Tibial nerve (tissue), 4 donors: ENCODE measurements at regions not wholly inside any gene's neighbourhood (a gene's known extent, or its start where the extent isn't known, plus 50 kb on each side); places are given as distances from the start of the nearest gene placed in this dataset.

Experiments
- DNase-seq, 2 donors: peaks; one replicate each; pipeline ENCODE4 v3.0.0-alpha.2; 2019; ENCODE audit warnings: low spot score in 2 of 2
- H3K27ac ChIP-seq, 4 donors: fragments of 200-600 bp; sonication (generic) in 3 of 4; one replicate each; pipeline ENCODE4 v1.5.1; 2017 to 2019; ENCODE audit warnings: mild to moderate bottlenecking in 1 of 4
- H3K27me3 ChIP-seq, 2 donors: fragments of 200-600 bp; sonication (generic) in 1 of 2; one replicate each; pipeline versions ENCODE4 v1.5.1 to v1.6.0; 2017 to 2019
- H3K36me3 ChIP-seq, 3 donors: fragments of 200-600 bp; sonication (generic); one replicate each; pipeline ENCODE4 v1.5.1; 2018 to 2019
- H3K4me1 ChIP-seq, 4 donors: fragments of 200-600 bp; sonication (generic) in 3 of 4; one replicate each; pipeline ENCODE4 v1.5.1; 2017 to 2019
- H3K4me3 ChIP-seq, 4 donors: fragments of 200-600 bp; sonication (generic) in 3 of 4; one replicate each; pipeline ENCODE4 v1.5.1; 2017 to 2019; ENCODE audit warnings: mild to moderate bottlenecking in 1 of 4, moderate library complexity in 1 of 4
- H3K9me3 ChIP-seq, 4 donors: fragments of 200-600 bp; sonication (generic) in 3 of 4; one replicate each; pipeline ENCODE4 v1.5.1; 2017 to 2019
- EP300 ChIP-seq, 2 donors: sonication (generic); formaldehyde crosslinking; IDR thresholded peaks; one replicate each; pipeline ENCODE4 v1.6.1; 2017; ENCODE audit warnings: antibody characterized with exemption in 2 of 2, mild to moderate bottlenecking in 1 of 2
- POLR2A ChIP-seq, 2 donors: fragments of 450-650 bp; IDR thresholded peaks; one replicate each; pipeline ENCODE4 v1.6.1; 2017; ENCODE audit warnings: antibody characterized with exemption in 2 of 2, mild to moderate bottlenecking in 2 of 2, moderate library complexity in 2 of 2
- WGBS, 2 donors: methylation state at CpG; one replicate each; pipeline ENCODE4 v1.1.5; 2018; 5-methylcytosine and 5-hydroxymethylcytosine counted together
- TF ChIP-seq, protein P1 (sequence below), 5 experiments: fragments of 200-600 bp in 3 of 5; fragments of 450-650 bp in 2 of 5; sonication (generic) in 3 of 5; IDR thresholded peaks; one replicate each; pipeline ENCODE4 v1.5.1; 2016 to 2019; ENCODE audit warnings: antibody characterized with exemption in 5 of 5, mild to moderate bottlenecking in 3 of 5, moderate library complexity in 2 of 5

DNA sequence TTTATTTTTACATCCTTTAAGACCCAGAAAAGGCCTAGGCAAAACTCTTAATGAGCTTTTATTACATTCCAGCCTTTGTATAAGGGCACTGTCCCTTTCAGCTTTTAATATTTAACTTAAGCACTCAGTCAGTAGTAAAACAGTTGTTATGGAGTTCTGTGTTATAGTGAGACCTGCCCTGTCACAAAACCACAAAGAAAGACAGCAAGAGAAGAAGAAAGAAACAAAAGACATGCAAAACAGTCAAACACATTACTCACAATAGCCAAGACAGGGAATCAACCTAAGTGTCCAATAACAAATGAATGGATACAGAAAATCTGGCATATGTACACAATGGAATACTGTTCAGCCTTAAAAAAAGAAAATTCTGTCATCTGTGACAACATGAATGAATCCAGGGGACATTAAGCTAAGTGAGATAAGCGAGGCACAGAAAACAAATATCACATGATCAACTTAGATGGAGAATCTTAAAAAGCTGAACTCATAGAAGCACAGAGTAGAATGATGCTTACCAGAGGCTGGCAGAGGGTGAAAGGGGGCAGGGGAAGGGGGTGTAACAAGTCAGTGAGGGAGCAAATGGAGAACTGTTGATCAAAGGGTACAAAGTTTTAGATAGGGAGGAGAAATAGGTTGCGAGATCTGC lies 63.8 kb upstream of the CCNG1 start:
- Histone ChIP-seq H3K36me3 (no peaks in the 10 kb centered on the region), H3K27me3 (no peaks in the 10 kb centered on the region), H3K9me3 (peaks cover 0 to 8% (median 0%) of the 10 kb centered on the region in 4 donors), H3K4me1 (no peaks in the 10 kb centered on the region), H3K4me3 (no peak overlapping the region), H3K27ac (no peak overlapping the region)
- 56 to 62% methylated on average over 2 of the region's 2 CpGs for whole genome bisulfite sequencing, 2 donors
- DNase-seq = no peak
- TF ChIP-seq, protein P1, sequence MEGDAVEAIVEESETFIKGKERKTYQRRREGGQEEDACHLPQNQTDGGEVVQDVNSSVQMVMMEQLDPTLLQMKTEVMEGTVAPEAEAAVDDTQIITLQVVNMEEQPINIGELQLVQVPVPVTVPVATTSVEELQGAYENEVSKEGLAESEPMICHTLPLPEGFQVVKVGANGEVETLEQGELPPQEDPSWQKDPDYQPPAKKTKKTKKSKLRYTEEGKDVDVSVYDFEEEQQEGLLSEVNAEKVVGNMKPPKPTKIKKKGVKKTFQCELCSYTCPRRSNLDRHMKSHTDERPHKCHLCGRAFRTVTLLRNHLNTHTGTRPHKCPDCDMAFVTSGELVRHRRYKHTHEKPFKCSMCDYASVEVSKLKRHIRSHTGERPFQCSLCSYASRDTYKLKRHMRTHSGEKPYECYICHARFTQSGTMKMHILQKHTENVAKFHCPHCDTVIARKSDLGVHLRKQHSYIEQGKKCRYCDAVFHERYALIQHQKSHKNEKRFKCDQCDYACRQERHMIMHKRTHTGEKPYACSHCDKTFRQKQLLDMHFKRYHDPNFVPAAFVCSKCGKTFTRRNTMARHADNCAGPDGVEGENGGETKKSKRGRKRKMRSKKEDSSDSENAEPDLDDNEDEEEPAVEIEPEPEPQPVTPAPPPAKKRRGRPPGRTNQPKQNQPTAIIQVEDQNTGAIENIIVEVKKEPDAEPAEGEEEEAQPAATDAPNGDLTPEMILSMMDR (IDR thresholded peaks at IDR 0.05) = no peak
- TF ChIP-seq EP300 (IDR thresholded peaks at IDR 0.05) (no peak), POLR2A (IDR thresholded peaks at IDR 0.05) (no peak)

DNA sequence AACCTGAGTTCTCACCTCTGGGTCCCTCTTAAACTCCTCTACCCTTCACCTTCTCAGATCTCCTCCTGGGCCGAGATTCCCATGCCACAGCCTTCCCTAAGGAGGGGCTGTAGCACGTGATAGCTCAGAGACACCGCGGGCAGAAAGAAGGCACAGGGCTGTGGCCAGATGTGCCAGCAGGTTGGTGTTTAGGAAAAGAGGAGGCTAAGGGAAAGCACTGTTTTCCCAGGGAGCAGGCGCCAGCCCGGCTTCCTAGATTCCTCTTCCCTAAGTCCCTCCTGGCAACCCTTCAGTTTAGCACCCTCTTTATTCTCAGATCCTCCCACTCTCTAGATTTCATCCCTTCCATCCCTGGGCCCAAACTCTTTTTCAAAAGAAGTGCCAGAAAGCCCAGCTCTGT lies 59.4 kb upstream of the CCNG1 start:
- H3K27ac ChIP-seq = no peak overlapping the region
- TF ChIP-seq POLR2A (IDR thresholded peaks at IDR 0.05) (no peak), EP300 (IDR thresholded peaks at IDR 0.05) (no peak)
- TF ChIP-seq, protein P1 (IDR thresholded peaks at IDR 0.05) = no peak
- no peaks in the 10 kb centered on the region for H3K9me3 ChIP-seq
- H3K27me3 ChIP-seq = no peaks in the 10 kb centered on the region
- no peak for DNase-seq
- H3K36me3 ChIP-seq = no peaks in the 10 kb centered on the region
- 81 to 86% methylated on average over 6 of the region's 6 CpGs for WGBS, 2 donors
- no peak overlapping the region for H3K4me3 ChIP-seq
- H3K4me1 ChIP-seq = peaks cover 0 to 13% (median 0%) of the 10 kb centered on the region in 4 donors

DNA sequence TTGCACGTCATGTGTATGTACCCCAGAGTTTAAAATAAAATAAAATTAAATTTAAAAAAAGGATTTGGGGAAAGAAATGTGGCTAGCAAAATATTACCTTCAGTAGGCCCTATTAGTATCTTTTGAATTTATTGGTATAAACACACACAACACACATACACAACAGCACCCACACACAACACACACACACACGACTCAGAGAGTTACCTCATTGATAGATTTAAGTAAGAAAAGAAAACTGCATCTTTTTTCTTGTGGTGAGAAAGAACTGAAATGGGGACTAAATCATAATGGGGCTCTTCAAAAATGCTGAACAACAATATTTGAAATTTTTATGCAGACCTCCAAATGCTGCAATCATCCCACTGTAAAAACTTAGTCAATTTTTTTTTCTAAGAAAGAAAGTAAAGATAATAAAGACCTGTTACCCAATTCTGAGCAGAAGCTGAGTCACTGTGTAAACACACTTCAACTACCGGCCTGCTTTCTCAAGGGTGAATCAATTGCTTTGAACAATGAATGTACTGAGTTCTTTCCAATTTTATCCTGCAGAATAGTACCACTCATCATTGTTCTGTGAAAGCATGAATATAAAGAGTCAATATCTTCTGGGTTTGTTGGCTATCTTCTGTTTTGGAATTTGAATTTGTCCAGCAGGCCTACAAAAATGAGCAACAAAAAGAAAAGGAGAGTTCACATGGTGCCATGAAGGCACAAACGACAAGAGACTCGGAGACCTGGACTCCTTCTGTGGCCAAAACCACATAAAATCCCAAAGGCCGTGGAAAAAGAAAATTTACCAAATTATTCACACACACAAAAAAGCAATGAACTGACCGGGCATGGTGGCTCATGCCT lies 57.9 kb upstream of the CCNG1 start:
- no peak for DNase-seq

DNA sequence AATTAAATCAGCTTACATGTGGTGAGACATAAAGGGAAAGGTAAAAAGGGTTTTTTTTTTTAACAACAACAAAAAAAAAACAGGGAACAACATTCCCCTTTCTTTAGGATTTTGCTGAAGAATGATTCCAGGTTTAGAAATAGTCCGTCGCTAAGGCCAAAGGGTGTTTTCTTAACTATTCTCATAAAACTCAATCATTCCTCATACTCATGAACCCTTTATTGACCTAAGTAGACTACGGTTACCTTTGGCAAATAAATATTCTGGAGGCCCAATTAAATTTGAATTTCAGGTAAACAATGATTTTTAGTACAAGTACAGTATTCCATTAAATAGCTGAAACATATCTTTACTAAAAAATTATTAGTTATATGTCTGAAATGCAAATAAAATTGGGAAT lies 55.6 kb upstream of the CCNG1 start:
- Histone ChIP-seq H3K4me3 (no peak overlapping the region), H3K36me3 (no peaks in the 10 kb centered on the region), H3K27me3 (no peaks in the 10 kb centered on the region), H3K27ac (no peak overlapping the region), H3K4me1 (peaks cover 0 to 27% (median 2%) of the 10 kb centered on the region in 4 donors), H3K9me3 (no peaks in the 10 kb centered on the region)
- WGBS, 2 donors = 81 to 83% methylated on average over 3 of the region's 3 CpGs
- TF ChIP-seq EP300 (IDR thresholded peaks at IDR 0.05) = no peak
- no peak for TF ChIP-seq POLR2A (IDR thresholded peaks at IDR 0.05)
- TF ChIP-seq, protein P1 (IDR thresholded peaks at IDR 0.05) = no peak
- DNase-seq = no peak

More for the DNA sequence above, 57.9 kb upstream of the CCNG1 start:
- Histone ChIP-seq H3K27ac (no peak overlapping the region), H3K4me3 (no peak overlapping the region), H3K36me3 (no peaks in the 10 kb centered on the region), H3K9me3 (no peaks in the 10 kb centered on the region), H3K4me1 (peaks cover 0 to 15% (median 0%) of the 10 kb centered on the region in 4 donors), H3K27me3 (no peaks in the 10 kb centered on the region)
- TF ChIP-seq POLR2A (IDR thresholded peaks at IDR 0.05) (no peak), EP300 (IDR thresholded peaks at IDR 0.05) (no peak)
- TF ChIP-seq, protein P1 (IDR thresholded peaks at IDR 0.05) = no peak
- WGBS, 2 donors = 45 to 51% methylated on average over 7 of the region's 7 CpGs

DNA sequence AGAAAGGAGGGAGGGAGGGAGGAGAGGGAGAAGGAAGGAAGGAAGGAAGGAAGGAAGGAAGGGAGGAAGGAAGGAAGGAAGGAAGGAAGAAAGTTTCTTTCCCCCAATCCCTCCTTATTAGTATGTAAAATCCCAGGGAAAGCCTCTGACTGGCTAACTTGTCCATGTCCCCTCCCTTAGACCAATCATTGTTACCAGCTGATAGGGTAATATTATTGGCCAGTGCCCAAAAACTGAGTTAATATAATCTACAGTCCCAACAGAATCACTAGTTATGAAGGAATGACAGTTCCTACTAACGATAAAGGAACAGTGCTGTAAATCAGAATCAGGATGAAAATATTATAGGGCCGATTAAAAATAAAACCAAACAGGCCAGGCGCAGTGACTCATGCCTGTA lies 53.6 kb upstream of the CCNG1 start:
- peaks cover 0 to 27% (median 2%) of the 10 kb centered on the region in 4 donors for H3K4me1 ChIP-seq
- DNase-seq = no peak
- no peaks in the 10 kb centered on the region for H3K9me3 ChIP-seq
- H3K36me3 ChIP-seq = no peaks in the 10 kb centered on the region
- H3K27ac ChIP-seq = no peak overlapping the region
- H3K27me3 ChIP-seq = no peaks in the 10 kb centered on the region
- 90 to 92% methylated on average over 3 of the region's 3 CpGs for WGBS, 2 donors
- H3K4me3 ChIP-seq = no peak overlapping the region
- TF ChIP-seq EP300 (IDR thresholded peaks at IDR 0.05) (no peak), POLR2A (IDR thresholded peaks at IDR 0.05) (no peak)
- TF ChIP-seq, protein P1 (IDR thresholded peaks at IDR 0.05) = no peak
